Right hindlimb (tissue), 1 donor: ENCODE measurements at regions not wholly inside any gene's neighbourhood (a gene's known extent, or its start where the extent isn't known, plus 50 kb on each side); places are given as distances from the start of the nearest gene placed in this dataset.

Experiments used
- DNase-seq: peaks from one replicate; pipeline ENCODE4 v3.0.0-alpha.2; 2018

- no peak for DNase-seq
These were observed 187.5 kb upstream of the KL start for GRCh38 chr13:32828711-32829110.

- DNase-seq, result no peak
These were observed 187.0 kb upstream of the KL start for GRCh38 chr13:32829269-32829668.

DNA sequence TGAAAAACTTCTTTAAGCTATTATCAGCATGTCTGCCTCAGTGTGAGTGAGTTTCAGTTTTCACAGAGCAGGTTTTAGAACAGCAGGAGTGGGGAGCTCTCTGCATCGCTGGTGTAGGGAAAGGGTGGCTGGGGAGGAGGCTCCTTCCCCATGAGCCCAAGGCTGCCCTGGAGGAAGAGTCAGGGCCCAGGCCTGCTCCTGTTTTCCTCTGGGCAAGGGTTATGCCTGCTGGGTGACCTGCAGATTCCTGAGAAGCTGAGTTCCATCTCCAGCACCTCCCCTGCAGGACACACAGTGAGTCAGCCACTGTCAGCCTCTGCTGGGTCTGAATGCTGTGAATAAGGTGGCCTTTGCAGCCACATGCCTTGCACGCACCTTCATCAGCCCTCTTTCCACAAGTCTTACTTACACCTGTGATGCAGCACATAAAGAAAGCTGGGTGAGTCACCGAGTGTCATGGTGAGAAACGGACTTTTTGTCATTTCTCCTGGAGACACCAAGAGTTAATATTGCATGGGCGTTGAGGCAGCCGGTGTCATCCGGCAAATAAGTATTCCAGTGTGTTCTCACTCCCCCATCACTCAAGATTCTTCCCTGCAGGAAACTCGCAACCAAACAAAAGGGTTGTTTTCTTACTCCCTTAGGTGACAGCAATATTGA lies 186.4 kb upstream of the KL start:
- no peak for DNase-seq

DNA sequence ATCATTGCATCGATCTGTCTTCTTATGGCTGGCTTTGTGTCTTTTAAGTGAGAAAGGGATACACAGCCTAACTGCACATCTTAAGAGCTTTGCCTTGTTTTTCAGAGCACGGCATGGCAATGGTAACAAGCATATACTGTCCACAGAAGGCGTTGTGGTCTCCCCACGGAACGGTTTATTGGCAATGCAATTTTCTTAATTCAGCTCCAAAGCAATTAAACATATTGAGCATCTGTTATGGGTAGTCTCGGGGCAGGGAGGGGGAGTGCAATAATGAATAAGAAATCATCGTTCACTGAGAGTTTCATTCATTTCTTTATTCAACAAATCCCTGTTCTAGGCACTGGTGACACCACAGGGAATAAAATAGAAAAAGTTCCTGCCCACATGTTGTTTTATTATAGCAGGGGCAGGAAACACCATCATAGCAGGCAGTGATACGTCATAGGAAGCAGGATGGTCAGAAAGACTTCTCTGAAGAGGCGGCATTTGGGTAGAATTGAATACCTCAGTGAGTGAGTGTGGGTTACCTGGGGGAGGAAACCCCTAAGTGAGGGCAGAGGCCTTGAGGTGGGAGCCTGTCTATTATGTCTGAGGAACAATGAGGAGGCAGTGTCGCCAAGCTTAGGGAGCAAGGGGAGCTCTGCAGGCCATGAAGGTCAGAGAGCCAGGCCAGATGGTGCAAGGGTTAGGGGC lies 185.7 kb upstream of the KL start:
- DNase-seq, result no peak

GRCh38 chr13:32837307-32837972 lies 178.8 kb upstream of the KL start:
- no peak for DNase-seq

DNA sequence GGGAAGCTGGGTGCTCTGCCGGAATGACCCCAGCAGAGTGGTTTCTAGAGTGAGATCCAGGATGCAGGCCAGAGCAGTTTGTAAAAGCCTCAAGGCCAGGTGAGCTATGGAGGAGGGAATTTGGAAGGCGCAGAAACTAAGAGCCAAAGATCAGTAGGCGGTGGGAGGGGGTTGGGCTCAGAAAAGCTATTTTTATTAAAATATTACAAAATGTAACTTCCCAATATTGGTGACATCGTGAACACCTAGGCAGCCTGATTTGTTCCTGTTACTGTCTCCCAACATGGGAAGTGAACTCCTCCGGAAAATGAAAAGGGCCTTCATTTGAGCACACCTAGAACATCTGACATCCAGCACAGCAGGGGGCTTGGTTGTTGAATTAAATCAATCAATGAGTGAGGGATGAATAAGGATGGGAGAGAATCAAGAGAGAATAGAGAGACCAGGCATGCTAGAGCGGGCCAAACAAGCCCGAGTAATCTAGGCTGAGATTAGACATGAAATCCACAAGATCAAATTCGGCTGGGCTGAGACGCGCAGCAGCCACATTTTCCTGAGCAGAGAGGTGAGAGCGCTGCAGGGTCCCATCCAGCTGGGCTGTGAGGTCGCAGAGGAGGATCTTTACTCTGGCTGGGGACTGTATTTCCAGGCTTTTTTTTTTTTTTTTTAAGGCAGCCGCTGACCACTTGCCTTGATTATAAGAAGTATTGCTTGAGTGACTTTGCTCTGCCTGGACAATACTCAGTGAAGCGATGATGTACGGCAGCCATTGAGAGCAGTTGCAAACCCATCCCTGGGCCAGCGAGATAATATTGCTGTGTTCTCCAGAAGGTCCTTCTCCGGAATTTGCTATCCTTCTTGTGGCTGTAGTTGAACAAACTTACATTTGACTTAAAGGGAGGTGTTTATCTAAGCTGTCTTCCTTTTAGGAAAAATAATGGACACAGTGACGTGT lies 178.0 kb upstream of the KL start:
- no peak for DNase-seq

DNA sequence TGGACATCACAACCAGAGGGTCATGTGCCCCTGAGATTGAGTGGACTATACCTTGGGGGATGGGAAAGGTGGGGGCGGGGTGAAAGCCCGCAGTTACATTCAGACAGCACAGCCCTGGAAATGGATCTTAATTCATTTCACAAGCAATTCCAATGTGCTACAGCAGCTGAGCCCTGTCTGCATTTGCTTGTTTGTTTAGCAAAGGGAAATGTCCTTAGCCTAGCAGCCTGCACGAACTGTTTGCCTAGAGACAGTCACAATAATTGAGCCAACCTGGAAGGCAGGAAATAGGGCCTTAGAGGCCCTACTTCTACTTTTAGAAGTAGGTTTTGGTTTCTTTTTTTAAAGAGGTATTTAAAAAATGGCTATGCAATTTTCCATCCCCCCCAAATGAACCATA lies 177.3 kb upstream of the KL start:
- peak; percentile 66 for DNase-seq

GRCh38 chr13:32840113-32840512 lies 176.1 kb upstream of the KL start:
- DNase-seq, result no peak

DNA sequence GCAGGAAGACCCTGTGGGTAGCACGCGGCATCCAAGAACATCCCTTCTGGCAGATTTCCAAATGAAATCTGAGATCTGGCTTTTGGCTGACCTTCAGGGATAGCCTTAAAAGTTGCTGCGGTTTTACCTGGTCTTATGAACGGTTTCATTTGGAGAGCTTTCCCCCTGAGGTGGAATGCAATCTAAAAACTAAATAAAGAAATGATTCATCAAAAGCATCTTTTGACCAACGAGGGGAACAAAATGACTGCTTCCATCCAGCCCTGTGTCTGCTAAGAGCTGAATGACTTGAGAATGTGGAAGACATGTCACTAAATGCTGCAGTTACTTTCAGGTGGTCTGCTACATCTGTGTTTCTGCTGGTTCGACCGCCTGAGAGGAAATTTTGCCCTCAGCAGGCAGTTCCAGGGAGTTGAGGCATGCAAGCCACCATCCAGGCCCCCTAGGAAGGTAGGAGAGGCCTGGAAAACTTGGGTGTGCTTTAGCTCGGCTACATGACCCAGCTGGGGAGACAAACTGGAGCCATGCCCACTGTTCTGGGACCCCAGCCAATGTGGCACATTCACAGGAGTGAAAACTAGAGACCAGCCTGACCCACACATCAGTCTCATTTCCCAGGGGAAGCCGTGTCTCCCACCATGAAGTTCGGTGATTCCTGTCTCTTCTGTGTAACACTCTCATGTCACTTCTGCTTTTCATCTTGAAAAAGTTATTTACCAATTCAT lies 175.1 kb upstream of the KL start:
- peak; percentile 58 for DNase-seq

DNA sequence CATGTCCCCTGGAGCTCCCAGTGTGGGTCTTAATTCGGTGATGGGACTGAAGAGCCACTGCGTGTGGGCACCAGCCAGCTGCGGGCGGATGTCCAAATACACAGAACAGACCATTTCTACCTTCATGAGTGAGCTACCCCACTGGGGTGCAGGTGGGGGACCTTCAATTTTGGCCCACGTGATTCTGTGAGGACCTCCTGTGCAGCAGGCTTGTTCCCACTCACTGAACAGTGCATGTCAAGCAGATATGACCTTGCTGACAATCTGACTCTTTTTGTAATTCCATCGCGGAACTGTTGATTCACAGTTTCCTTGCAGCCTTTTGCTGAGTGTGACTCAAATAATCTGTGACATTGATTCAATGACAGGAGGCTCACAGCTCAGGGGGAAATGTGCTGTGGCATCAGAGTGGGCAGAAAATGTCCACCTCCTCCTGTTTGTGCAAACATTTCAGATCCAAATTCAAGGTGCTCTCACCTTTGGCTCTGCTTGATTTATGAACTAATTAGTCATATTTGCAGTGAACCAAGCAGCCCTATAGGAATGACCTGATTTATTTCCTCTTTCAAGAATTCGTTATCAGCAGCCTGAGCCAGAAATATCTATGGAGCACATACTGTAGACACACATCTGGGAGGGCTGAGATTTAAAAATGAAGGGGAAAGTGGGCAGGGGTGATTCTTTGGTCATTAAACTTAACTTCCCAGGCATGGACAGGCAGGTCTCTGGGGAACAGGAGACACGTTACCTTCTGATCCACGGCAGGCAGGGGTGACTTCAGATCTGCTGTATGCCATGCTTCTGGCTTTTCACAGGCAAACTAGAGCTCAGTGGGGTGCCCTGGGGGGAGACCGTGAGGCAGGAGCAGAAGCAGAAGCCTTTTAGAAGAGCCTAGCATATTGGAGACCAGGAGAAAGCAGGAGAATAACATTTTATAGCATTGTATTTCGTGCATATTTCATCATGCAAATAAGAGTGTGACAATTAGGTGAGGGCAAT lies 170.0 kb upstream of the KL start:
- DNase-seq, result no peak

- peak; percentile 38 for DNase-seq
These were observed 168.2 kb upstream of the KL start for GRCh38 chr13:32847976-32848375.

GRCh38 chr13:32849369-32849768 lies 166.9 kb upstream of the KL start:
- DNase-seq, result no peak

DNA sequence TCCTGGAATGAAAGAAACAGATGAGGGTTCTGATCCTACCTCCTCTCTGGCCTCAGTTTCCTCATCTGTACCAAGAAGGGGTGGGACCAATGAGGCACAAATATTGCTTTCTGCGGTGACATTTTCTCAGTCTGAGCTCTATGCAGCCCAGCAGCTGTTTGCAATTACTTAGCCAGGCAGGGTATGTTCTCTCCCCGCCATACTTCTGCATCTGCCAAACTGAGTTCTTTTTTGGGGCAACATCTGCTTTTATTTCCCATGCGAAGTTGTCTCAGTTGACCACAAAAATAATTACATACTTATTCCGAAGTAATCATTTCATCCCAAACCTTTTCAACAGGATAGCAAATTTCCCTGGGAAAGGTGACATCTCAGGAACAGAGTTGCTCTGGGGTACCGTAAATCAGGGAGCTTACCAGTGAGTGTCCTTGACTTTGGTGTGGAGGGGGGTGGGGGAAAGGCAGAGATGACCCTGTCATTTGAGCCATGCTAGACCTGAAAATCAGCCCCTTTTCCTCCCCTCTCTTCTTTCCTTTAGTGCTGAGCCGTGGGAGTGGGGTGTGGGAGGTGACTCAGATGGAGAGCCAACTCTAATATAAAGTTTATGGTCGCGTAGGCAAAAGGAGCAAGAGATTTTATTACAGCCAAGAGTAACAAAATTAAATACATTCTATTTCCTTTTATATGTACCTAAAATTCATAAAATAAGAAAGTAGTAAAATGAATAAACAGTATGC lies 165.7 kb upstream of the KL start:
- DNase-seq, result peak; percentile 49

DNA sequence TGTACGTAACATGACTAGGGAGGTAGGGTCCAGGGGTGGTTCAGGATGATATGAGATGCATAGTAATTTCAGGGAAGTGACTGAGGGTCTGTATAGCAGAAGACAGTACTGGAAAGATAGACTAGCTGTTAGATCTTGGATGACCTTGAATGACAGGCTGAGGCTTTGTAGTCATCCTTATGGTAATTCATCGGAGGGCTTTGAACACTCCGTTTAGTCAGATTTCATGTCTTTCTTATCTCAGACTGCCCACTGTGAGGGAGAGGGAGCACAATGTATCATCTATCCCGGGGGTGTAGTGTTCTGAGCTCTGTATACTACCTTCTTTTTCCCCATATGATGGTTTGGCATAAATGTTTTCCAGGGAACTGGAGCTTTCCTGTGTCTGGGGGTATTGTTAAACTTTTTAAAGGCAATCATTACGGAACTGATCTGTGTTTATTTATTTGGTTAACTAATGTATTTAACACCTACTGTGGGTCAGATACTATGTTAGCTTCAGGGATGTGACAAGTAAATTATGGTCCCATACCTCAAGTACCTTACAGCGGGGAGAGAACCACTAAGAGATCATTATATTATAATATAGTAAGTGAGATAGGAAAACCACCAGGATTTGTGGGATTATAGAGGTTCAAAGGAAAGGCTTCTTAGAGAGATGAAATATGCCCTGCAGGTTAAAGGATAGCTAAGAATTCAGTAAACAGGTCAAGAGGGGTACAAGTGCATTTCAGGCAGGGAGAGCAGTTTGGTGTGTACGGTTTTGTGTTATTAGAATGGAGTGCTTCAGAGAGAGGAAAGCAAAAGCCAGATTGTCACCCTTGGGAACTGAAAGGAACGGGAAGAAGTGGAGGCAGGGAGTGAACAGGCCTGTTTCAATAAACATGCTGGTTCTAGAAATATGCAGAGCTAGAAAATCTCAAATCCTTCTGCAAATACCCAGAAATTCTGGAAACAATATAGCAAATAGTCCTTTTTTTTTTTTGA lies 164.8 kb upstream of the KL start:
- DNase-seq, result no peak

- no peak for DNase-seq
These were observed 163.7 kb upstream of the KL start for GRCh38 chr13:32852526-32852925.

DNA sequence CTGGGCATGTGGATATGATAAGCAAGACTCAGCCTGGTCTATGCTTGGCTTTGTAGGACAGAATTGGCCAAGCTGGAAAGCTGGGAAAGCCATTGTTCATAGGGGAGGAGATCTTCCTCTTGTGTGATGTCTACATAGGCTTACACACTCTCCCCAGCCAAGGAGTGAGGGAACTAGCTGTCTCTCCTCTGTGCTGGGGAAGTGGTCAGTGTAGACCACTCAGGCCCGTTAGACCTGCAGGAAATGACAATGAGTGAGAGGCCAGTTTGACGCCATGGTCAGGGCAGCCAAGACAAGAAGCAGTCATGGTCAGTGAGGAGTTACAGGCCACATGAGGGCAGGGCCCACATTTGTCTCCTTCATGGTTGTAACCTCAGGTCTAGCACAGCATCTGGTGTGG lies 159.1 kb upstream of the KL start:
- DNase-seq, result no peak

GRCh38 chr13:32857689-32858088 lies 158.5 kb upstream of the KL start:
- no peak for DNase-seq

DNA sequence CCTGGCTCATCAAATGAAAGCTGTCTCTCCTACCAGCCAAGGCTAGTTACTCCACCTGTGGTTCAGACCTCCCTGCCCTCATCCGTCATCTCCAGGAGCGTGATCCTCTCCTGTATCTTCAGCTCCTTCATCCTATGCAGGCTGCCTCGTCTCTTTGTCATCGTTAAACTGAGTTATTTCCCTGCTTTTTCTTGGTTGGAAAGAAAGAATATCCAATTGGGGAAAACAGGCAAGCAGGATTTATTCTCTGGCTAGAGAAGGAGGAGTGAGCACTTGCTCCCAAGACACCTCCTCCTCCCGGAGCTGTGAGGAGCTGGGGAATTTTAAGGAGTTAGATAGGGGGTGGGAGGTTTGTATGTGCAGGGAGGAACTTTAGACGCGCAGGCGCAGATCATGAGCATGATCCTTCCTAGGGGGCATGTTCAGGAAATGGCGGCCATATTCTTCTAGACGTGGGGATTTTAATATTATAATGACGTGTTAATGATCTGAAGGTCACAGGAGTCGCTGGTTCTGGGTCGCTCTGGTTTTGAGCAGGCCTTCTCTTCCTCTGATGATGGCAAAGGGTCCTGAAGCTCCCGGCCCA lies 156.4 kb upstream of the KL start:
- no peak for DNase-seq

- DNase-seq, result no peak
These were observed 154.9 kb upstream of the KL start for GRCh38 chr13:32861304-32861703.
